Stimulated activated CD4-positive, alpha-beta T cell treated with anti-CD3 and anti-CD28 coated beads, Interleukin-2, amount 100 ng/mL, for 48 hours (primary cell): ENCODE measurements at regions not wholly inside any gene's neighbourhood (a gene's known extent, or its start where the extent isn't known, plus 50 kb on each side); places are given as distances from the start of the nearest gene placed in this dataset.

Experiments
- DNase-seq, 2 donors: peaks; one replicate each; pipeline ENCODE4 v3.0.0-alpha.2; 2020

DNA sequence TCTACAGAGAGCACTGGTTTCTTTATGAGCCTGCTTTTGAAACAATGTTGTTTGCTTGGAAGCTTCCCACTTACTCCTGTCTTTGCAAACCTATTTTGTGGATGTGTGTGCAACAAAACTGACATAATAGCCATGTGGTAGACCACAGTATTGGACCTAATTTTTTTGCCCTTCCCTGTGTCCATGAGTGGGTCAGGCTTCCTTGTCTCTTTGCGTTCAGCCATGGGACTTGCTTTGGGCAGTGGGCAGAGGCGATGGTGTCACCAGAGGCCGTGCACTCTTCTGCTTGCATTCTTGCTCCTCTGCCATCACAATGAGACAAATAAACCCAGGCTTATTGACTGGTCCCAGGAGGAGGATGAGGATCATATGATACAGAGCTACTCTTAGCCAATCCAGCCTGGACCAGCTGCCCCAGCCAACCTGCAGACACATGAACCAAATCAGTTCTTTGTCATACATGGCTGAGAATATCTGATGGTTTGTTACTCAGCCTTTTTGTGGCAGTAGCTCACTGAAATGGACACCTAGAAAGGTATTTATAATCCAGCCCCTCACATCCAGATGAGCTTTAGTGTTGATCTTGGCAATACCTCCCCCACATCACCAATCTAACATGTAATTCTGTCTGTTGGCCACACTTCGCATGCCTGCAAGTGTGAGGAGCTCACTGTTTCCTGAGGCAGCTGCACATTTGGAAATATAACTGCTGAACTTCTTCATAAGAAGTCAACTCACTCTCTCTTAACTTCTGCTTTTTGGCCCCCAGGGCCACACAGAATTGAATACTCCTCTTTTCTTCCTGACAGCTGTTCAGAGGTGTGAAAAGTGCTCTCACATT lies 427.8 kb upstream of the ZMIZ1 start:
- DNase-seq: no peak

DNA sequence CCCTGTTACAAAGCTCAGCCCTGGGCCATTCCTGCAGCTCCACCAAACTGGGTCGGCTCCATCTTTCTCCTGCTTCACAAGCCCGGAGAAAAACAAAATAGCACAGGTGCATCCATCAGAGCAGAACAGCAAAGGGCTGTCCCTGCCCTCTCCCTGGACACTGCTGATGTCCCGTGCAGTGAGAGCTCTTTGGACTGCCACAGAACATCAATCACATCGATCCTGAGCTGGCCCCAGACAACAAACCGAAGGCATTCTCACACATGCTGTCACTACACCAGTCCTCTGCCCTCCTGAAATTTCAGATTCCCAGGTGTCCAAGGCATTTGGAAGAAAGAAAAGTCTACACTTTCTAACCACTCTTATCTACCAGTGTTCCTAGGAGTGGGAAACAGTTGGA lies 427.1 kb upstream of the ZMIZ1 start:
- DNase-seq: no peak

DNA sequence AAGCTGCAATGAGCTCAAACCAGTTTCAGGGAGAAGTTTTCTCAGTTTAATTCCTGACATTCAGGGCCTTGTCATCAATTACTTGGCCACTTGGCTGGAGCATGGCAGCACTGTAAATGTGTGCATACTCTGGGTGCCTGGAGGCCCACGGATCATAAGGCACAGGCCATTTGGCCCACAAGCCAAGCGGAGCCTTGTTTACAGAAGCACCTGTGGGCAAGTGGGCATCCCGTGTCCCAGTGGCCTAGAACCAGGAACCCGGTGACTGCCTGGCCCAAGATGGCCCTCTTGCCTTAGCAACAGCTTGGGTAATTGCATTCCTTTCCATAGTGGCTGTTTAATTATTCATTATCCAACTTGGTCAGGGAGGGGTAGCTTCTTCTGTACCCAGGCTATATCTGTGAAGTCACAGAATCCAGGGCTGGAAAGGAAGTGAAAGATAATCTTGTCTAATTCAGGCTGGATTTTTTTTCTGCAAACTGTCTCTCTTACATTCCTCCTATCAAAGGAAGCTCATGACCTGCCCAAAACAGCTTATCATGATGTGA lies 426.4 kb upstream of the ZMIZ1 start:
- no peak for DNase-seq

DNA sequence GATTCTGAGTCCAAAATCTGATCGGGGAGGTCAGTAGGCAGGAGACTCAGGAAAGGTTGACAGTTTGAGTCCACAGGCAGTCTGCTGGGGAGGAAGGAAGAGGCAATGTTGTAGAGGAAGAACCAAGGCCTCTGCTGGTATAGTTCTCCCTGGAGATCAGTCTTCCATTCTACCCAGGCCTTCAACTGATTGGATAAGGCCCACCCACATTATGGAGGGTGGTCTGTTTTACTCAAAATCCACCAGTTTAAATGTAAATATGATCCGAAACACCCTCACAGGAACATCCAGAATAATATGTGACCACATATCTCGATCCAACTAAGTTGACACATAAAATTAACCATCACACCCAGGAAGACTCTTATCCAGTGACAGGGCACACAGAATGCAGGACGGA lies 425.3 kb upstream of the ZMIZ1 start:
- no peak for DNase-seq

DNA sequence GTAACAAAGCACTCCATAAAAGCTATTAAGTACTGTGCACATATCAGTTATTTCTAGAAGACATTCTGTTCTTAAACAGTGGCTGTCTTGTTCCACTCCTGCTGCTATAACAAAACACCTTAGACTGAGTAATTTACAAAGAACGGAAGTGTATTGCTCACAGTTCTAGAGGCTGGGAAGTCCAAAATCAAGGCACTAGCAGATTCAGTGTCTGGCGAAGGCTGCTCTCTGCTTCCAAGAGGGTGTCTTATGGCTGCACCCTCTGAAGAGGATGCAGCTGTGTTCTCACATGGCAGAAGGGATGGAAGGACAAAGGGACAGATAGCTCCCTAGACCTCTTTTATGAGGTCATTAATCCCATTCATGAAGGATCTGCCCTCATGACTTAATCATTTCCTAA lies 424.2 kb upstream of the ZMIZ1 start:
- no peak for DNase-seq

DNA sequence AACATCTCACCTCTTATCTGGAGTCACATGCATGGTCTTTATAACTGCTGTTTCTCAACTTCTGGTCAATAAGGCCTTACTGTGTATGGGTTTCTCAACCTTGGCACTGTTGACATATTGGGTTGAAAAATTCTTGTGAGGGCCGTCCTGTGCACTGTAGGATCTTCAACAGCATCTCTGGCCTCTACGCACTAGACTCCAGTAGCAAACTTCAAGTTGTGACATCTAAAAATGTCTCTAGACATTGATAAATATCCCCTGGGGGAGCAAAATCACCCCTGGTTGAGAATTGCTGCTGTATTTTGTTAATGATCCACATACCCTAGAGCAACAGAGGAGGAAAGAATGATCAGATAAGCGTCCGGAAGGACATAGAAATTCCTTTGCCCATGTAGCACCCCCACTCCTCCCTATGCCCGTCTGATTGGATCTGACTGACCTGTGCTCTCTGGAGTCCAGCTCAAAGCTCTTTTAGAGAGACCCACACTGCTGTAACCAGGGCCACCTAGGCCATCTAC lies 423.5 kb upstream of the ZMIZ1 start:
- DNase-seq: no peak

DNA sequence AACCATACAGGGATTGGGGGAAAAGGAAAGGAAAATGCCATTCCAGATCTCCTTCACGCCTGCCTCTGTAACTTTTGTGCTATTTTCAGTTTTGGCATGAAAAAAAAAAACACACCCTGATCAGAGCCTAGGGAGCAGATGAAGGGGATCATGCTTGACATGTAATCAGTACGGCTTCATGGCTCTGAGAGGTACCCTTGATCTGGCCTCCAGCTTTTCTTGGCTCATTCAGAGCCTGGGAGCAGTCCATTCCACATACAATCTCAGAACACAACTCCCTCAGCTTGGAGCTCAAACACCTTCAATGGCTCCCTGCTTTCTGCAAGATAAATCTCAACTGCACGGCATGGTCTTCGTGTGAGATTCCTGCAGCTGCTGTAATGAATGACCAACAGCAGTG lies 422.8 kb upstream of the ZMIZ1 start:
- DNase-seq: no peak

DNA sequence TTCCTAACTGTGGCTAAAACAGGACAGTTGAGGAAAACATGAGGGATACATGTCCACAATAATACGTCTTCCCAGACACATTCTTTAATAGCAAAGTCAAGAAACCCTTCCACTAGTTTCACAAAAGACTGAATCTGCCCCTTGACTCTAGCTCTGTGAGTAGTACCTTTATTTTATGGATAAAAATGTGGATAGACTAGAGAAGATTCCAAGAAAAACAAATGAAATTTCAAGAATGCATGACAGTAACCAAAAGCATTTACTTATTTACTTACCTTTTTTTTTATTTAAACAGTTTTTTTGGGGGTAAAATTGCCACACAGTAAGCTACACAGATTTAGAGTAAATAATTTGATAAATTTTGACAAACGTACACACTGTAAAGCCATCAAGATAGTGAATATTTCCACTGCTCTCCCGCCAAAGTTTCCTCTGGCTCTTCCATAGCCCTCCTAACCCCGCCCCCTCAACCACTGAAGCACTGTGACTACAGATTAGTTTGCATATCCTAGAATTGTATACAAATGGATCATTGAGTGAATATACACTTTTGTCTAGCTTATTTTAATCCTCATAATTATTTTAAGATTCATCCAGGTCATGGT lies 420.4 kb upstream of the ZMIZ1 start:
- no peak for DNase-seq

DNA sequence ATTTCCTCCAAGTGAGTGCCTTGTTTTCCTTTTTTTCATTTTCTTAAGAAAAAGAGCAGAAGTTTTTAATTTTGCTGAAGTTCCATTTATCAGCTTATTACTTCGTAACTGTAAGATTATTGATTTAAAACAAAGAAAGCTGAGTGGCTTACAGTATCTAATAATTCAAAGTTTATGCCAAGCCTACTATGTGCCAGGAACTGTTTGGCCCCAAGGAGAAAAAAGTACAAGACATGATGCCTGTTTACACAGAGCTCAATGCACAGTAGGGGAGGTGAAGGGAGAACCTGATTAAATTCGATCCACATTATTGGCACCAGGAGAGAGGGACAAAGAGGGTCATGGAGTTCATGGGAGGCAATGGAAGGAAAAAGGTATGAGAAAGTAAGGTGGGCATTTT lies 419.3 kb upstream of the ZMIZ1 start:
- no peak for DNase-seq

DNA sequence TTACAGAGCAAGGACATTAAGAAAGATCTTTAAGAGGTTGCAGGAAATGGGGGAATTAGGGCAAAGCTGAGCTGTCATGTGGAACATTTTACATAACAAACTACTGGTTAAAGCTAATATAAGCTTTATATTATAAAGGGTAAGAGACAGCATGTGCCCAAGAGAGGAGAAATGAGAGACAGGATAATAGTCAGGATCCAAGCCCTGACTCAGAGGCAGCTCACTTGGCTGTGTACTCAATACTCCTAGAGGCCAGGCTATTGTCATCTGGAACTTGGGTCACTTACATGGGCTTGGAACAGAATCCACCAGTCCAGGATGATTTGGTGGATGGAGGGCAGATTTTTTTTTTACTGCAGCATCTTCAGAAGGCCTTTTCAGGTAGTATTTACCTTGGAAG lies 418.6 kb upstream of the ZMIZ1 start:
- no peak for DNase-seq

DNA sequence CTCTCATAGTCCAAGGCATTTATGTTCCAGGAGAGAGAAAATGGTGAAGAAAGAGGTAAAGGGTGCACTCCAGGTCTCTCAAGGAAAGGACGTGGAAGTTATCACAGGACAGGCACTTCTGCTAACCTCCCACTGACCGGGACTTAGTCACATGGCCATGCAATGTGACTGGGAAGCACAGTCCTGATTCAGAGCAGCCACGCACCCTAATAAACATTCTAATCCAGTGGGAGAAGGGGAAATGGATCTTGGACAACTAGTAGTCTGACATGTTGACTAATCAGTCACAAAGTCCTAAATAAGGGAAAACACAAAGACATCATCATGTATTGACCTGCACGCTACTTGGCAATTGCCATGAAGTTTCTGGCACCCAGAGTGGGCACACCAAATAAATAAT lies 417.5 kb upstream of the ZMIZ1 start:
- DNase-seq: no peak

DNA sequence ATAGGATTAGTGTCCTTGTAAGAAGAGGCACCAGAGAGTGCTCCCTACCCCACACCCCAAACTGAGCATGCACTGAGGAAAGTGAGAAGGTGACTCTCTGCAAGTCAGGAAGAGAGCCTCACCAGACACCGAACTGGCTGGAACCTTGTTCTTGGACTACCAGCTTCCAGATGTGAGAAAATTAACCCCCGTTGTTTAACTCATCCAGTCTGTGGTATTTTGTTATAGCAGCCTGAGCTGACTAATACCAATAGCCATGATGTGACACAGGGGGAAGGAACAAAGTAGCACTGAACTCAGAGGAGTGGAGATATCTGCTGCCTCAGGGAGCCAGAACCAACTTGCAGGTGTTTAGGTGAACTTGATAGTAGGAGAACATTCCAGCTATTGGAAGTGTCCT lies 415.2 kb upstream of the ZMIZ1 start:
- DNase-seq: no peak

DNA sequence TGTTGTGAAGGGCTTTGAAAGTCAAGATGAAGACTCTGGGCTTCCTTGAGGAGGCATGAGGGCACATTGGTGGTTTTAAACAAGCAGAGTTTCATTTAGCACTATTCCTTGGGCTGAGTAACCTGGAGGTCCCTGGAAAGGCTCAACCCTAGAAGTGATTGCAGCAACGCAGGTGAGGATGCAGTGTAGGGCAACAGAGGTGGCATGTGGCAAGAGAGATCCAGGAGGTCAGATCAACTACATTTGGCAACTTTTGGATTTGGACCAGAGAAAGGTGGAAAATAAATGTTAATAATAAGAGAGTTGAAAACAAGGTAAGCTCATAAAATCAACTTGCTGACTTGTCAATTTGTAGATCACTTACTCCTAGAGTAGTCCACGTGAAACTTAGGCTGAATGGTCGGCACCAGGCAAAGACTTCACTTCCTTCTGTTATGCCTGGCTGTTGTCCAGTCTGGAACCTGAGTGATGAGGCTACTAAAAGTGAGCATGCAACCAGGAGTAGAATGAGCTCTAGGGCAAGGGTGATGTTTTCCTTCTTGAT lies 414.6 kb upstream of the ZMIZ1 start:
- no peak for DNase-seq

DNA sequence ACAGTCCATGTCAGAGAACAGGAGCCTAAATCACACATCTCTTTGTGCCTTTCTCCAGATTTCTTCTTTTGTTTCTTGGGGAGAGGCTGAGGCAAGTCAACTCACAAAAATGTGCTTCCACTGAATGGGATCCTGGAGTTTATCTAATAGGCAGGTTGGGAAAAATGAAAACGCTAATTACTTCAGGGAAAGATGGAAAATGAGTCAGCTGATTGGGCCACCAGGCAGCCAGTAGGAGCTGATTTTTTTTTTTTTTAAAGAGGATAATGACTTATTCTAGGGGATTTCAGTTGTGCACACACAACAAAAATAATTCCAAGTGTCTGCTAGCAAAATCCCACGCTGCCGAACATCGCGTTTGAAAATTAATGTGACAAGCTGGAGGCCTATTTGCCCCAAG lies 412.8 kb upstream of the ZMIZ1 start:
- DNase-seq: no peak

DNA sequence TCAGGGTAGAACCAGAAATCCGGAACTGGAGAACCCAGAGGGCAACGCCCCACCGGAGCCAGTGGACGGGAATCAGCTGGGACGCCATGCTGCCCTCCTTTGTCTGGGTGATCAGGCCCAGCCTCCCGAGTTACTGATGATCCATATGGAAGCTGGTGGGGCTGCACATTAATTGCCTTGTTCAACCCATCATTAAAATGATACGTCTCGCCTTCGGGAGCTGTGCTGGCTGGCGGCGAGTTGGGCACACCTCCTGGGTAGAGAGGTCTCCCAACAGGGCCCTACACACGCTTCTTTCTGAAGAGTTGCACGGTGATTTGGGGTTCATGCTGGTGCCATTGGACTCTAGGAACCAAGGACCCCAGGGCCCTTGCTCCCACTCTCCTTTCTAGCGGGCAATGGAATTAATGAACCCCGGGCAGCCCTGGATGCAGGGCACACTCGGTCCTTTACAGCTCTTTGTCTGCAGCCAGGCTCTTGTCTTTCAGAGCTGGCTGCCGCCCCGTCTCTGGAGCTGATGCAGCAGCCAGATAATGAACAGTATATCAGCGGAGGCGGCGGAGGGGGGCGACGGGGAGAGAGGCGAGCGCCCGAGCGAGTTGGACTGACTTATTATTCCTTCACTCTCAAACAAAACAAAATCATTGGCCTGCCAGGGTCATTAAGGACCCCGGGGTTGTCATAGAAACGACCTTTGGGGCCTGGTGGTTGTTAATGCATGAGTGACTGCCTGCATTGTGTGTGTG lies 412.2 kb upstream of the ZMIZ1 start:
- DNase-seq: no peak

DNA sequence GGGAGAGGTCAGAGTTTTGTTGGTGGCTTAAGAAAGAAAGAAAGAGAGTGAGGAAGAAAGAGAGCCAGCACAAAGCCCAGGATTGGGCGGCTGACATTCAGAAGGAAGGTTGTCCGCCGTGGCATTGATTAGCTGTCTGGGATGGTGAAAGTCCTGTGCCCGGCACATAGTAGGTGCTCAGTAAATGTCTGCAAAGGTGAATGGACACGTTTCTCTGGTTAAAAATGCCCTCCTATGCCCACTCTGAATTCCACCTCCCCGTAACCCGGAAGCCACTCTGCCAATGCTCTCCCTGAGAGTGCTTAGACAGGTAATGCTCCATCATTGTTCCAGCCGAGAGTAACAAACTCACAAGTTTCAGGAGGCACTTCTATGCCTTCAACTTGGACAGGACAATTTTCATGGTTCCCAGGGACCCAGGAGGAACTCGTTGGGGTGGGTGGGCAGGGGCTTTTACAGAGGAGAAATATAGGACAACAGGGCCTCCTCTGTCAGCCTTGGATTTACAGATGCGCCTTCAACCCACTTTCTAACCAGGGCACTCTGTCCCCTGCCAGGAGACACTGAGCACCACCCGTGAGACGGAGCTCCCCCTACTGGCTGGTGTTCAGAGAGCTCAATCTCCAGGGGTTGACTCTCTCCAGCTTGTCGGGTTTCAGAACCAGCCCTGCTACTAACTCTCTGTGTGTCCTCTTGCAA lies 411.5 kb upstream of the ZMIZ1 start:
- peak; percentile 73 to 75 for DNase-seq

DNA sequence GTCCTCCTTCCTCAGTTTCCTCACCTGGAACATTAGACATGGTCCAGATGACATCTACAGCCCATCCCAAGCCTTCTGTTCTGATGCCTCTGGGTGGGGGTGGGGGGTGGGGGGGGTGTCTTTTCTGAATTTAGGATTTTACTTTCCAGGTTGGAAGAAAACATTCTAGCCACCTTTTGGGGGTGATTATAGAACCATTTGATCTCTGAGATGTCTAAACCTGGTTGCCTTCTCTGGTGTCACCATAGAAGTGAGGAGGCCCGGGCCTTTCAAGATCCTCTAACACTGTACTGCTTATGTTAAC lies 411.0 kb upstream of the ZMIZ1 start:
- no peak for DNase-seq

DNA sequence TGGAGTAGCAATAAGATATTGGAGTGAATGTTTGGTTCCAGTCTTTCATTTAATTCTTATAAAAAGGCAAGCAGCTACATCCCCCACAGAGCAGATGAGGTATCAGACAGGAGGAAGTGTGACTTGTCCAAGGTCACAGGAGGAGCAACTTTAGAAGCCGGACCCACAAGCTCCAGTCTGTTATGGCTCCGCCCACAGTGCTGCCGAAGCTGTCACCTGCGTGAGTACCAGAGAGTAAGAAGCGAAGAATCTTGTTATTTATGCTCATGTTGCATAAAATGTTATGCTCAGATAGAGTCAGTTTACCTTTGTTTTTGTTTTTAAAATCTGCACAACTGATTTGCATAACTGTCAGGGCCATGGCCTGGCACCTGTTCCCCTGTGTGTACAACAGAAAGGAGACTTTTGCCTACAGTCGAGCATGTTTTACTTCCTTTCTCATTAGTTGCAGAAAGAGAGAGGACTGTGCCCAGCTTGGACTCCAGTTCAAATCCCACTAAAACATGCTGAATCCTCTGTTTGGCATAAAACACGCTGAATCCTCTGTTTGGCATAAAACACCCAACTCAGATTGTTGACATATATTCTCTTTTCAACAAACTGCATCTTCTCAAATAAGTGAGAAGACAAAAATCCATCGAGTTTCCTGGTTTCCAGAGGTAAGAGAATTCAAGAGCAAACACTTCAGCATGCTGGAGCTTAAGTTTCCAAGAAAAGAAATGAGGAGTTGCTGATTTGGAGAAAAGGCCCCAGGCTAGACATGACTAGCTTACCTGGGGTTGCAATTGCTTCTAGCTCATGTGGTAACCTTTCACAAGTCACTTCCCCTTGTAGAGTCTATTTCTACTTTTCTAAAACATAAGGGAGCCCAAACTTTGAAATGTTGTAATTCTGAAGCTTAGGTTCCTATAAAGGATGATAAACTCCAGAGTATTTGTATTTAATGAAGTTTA lies 409.8 kb upstream of the ZMIZ1 start:
- no peak for DNase-seq

DNA sequence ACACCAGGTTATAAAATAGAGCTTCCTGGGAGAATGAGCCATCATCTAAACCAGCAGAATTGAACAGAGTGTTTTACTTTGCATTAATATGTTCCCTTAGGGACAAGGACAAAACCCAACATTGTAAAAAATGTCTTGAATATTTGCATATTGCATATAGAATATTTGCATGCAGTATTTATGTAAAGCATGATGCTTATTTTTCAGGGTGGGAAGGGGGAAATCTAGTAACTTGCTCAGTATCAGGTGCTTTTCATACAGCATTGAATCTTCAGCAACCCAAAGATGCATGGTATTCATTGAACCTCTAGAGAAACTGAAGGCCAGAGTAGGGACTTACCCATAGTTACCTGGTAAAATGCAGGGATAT lies 409.2 kb upstream of the ZMIZ1 start:
- DNase-seq: no peak

DNA sequence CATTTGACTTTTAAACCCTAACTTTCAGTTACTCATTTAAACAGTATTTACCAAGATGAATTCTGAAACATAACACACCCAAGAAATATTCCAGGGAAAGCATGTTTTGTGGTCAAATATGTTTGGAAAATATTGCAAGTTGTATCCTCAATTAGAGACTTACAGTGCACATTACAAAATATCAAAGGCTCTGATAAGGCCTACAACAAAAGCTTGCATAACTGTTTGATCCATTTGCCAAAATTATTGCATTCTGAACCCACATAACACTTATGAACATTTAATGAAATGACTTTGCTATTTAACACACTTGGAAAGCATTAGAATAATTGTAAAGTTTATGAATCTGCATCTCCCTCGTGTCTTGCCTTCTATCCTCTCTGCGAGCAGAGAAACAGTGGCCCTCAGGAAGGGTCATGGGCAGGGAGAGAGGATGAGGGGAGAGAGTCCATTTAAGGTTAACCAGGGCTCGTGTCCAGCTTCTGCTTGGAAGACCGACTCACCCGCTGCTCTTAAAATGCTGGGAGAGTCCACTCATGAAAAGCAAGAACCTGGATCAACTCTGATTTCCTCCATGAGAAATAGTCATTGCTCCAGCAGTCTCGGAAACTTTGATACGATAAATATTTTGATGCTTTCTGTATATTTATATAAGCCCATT lies 408.2 kb upstream of the ZMIZ1 start:
- DNase-seq: no peak

DNA sequence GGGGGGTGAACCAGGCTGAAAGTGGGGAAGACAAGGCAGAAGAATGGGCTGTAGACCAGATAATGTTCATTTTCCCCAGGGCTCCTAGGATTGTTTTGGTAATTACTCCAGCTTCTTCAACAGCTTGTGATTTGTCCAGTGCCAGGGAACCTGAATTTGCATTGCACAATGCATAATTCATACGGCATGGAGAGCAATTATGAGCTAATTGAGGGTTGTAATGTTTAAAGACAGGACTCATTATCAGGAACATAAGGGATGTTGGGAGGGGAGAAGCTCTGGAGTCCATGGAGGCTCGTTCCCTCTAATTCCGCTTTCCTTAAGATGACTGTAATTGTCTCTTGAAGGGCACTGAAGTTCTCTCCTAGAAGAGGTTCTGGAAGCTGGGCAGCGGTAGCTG lies 405.0 kb upstream of the ZMIZ1 start:
- no peak for DNase-seq
